Glomerular visceral epithelial cell (primary cell): ENCODE measurements at regions not wholly inside any gene's neighbourhood (a gene's known extent, or its start where the extent isn't known, plus 50 kb on each side); places are given as distances from the start of the nearest gene placed in this dataset.

ENCODE experiments used
- DNase-seq: peaks from one replicate; pipeline ENCODE4 v3.0.0-alpha.2; 2016; ENCODE audit errors: extremely low spot score

DNA sequence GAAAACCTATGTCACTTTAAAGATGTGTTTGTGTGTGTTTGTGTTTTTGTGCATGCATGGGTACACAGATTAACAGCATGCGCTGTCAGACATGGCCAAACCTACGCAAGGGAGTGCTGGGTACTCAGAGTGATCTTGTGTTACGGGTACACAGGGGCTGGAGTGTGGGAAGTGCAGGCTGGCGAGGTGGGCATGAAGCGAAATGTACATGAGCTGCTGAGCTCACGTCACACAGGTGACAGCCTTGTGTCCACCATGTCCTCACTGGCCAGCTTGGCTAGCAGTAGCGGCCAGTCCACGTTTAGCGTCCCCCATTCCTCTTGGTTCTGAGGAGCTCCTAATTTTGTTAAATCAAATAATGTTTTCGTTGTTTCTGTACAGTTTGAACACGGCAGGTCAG, 979.7 kb upstream of the TMEM132C start:
- DNase-seq, result no peak

- DNase-seq, result no peak
Observed at GRCh38 chr12:127290251-127290650, 976.7 kb upstream of the TMEM132C start.

DNA sequence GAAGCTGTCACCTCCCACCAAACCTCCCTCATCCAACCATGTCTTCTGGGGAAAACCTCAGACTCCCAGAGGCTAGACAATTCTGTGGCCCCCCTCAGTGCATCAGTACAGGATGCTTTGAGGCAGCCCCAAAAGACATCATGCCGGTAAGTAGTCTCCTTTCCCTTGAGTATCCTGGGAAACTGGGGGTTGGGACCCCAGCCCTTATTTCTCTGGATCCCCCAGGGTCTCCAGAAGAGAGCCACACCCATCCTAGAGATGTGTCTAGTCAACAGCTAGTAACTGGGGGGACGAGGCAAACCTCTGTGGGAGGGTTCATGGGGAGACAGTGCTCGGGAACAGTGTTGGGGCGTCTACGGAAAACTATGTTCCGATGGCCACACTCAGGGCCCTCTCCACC, 974.2 kb upstream of the TMEM132C start:
- DNase-seq, result no peak

DNA sequence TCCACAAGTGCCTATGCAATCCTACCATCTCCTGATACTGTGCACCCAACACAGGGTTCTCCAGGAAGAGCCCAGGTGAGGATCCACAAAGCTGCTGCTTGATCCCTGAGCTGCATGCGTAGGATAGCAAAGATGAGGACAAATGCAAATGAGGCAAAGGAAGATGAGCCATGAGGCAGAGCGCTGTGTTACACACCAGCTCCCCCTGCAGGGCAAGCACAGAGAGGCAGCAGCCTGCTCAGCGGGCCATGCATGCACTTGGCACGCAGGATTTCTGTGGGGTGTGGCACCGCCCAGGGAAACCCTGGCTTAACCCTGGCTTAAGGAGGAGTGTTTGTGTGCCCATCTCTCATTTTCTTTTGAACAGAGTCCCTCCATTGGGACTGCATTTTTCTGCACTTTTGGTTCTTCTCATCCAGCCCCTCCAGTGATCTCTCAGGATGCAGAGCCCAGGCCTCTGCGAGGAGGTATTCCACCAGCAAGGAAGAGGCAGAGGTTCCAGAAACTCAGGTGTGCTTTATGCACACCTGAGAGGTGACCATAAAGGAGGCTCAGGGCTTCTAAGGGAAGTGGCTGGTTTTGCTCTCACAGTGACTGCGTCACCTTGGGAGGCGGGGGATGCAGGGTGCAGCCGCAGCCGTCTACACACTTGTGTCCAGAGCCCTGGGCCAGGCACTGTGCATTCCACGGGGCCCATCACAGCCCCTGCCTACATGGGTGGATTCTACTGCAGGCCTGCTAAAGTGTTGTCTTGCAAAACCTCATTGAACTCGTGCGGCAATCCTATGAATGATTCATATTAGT, 973.3 kb upstream of the TMEM132C start:
- peak; percentile 64 for DNase-seq

- DNase-seq, result no peak
Observed at GRCh38 chr12:127294651-127295210, 972.2 kb upstream of the TMEM132C start.

DNA sequence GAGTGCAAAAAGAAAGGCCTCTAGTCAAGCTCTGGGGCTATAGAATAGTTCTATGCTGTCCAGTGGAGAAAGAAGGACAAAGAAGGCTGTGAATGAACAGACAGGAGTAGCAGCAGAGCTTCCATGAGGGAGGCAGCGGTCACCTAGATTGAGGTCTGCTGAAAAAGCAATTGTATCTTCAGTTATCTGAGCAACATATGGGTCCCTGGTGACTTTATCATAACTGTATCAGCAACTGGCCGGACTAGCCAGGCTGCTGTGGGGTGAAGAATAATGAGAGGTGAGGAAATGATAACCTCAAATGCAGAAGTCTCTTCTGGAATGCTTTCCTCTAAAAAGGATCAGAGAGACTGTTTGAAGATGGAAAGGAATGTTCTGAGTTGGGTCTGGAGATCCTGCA, 971.3 kb upstream of the TMEM132C start:
- DNase-seq, result no peak

GRCh38 chr12:127296591-127296990, 970.4 kb upstream of the TMEM132C start:
- DNase-seq, result no peak

GRCh38 chr12:127297327-127297726, 969.6 kb upstream of the TMEM132C start:
- DNase-seq, result no peak

GRCh38 chr12:127300075-127300474, 966.9 kb upstream of the TMEM132C start:
- no peak for DNase-seq

DNA sequence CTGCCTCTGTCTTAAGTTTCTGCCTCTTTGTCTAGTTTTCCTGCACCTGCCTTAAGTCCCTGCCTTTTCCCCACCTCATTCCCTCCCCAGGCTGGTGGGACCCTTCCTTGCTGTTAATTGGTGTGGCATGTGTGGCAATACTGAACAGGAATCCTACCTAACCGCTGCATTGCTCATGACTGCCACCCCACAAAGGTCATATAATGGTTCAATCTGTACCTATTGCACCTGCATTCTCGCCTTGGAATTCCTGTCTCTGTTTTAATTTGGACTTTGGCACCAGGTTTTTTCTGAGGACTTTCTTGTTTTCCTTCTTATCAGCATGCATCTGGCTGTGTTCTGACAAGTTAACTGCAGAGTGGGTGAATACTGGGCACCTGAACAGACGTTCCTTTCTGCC, 966.2 kb upstream of the TMEM132C start:
- DNase-seq, result no peak

- no peak for DNase-seq
Observed at GRCh38 chr12:127301876-127302275, 965.1 kb upstream of the TMEM132C start.

GRCh38 chr12:127304751-127305725, 961.9 kb upstream of the TMEM132C start:
- no peak for DNase-seq

- no peak for DNase-seq
Observed at GRCh38 chr12:127306604-127307215, 960.3 kb upstream of the TMEM132C start.

DNA sequence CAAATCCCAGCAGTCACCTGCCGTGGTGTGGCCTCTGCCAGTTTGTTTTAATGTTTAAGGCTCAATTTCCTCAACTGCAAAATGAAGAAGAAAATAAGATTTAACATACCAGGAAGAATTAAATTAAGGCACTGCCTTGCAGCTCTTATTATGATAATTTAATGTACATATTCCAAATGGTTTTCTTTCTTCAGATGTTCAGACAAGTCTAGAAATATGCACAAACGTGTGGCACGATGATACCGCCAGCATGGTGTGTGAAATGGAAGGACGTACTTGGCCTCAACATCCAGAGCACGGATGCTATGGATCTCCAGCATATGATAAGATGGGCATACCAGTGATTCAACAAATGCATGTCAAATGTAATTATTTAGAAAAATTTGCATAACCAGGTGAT, 959.4 kb upstream of the TMEM132C start:
- DNase-seq, result no peak

DNA sequence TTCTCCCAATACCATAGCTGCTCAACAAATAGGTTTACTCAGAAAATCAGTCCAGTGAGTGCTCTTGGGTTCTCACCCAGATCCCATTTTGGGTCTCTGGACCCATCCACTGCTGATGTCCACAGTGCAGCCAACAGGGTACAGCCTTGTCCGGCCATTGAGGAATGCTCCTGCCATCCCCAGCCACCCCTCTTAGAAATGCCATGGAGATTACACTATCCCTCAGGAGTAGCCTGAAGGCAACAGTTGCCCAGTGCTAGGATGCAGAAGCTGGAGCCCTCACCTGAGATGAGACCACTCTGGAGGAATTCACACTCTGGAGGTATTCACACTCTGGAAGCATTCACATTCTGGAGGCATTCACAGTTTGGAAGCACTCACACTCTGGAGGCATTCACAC, 958.8 kb upstream of the TMEM132C start:
- no peak for DNase-seq

DNA sequence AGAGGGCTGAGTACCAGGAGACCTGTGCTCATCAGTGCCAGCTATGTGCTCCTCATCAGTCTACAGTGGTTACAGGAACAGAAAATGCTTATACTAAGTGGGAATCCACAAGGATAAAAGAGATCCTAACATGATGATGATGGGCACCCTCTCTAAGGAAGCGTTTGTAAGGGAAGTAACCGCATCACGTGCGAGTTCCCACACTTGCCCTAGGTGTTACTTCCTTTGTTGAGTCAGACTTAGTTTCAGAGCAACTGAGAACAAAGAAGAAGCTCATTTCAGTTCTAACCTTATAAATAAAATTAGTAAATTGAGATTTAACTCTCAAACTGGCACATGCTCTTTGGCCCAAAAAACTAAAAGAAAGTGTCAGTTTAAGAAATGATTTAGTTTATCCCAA, 956.4 kb upstream of the TMEM132C start:
- no peak for DNase-seq

GRCh38 chr12:127311720-127312364, 955.1 kb upstream of the TMEM132C start:
- no peak for DNase-seq

GRCh38 chr12:127324681-127325080, 942.3 kb upstream of the TMEM132C start:
- no peak for DNase-seq

DNA sequence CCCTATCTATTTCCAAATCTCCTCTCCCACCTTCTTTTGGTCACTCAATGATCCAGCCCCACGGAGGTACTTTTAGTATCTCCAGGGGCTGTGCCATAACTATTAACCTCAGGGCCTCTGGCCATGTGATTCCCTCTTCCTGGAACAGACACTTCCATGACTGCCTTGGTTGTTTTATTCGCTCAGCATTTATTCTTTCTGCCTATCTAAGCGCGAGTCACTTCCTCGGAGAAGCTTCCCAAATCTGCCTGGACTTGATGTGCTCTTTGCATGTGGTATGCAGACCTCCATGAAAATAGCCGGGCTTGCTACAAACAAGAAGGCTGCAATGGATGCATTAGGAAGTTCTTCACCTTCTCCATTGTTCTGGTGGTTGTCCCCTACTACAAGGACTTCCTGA, 939.0 kb upstream of the TMEM132C start:
- DNase-seq, result no peak

GRCh38 chr12:127328867-127329266, 938.1 kb upstream of the TMEM132C start:
- no peak for DNase-seq

- no peak for DNase-seq
Observed at GRCh38 chr12:127334365-127334764, 932.6 kb upstream of the TMEM132C start.
